Caco-2 (cell line): ENCODE measurements at regions not wholly inside any gene's neighbourhood (a gene's known extent, or its start where the extent isn't known, plus 50 kb on each side); places are given as distances from the start of the nearest gene placed in this dataset.

Experiments used
- BruUV-seq: library from RNA; stranded (reverse); fragments of 400-500 nt; replicated peaks from 2 replicates; lab custom pipeline; 2021; lab: Mats Ljungman, UMichigan
- CTCF ChIA-PET: fragments of 300-600 bp; sonication (Branson Sonifier 250); formaldehyde crosslinking; loops from one replicate; lab custom pipeline; 2022; ENCODE audit warnings: antibody characterized with exemption; lab: Charles Lee
- POLR2A ChIA-PET: fragments of 300-600 bp; sonication (Branson Sonifier 250); formaldehyde crosslinking; loops from one replicate; lab custom pipeline; 2022; ENCODE audit warnings: antibody characterized with exemption; lab: Charles Lee
- DNase-seq, 2 experiments: peaks; one replicate each; pipeline versions ENCODE4 v3.0.0 to v3.0.0-alpha.2; 2020 to 2022
- H3K27me3 ChIP-seq: replicated peaks from 2 replicates; pipeline ENCODE4 v1.6.0; 2011; ENCODE audit warnings: low read length; ENCODE audit not compliant: control insufficient read depth, insufficient read depth
- H3K36me3 ChIP-seq: 2 replicates; pipeline ENCODE4 v1.5.1; 2011; ENCODE audit warnings: low read length; ENCODE audit not compliant: control insufficient read depth, insufficient read depth
- H3K4me1 ChIP-seq: fragments of 250-450 bp; sonication (Bioruptor Pico); 2 replicates; pipeline ENCODE4 v1.5.1; 2020; ENCODE audit warnings: mild to moderate bottlenecking
- H3K4me3 ChIP-seq: 2 replicates; pipeline ENCODE4 v1.5.1; 2011; ENCODE audit warnings: low read depth, mild to moderate bottlenecking, control low read depth, low read length
- H3K9me3 ChIP-seq: fragments of 250-450 bp; sonication (Bioruptor Pico); 2 replicates; pipeline ENCODE4 v1.5.1; 2020; ENCODE audit warnings: mild to moderate bottlenecking, moderate library complexity
- H3K27ac Mint-ChIP-seq: one replicate; pipeline ENCODE4 v1.8.0; 2022; ENCODE audit warnings: mixed read lengths; ENCODE audit not compliant: unreplicated experiment
- H3K27me3 Mint-ChIP-seq: one replicate; pipeline ENCODE4 v1.8.0; 2022; ENCODE audit warnings: mixed read lengths; ENCODE audit not compliant: insufficient read depth, unreplicated experiment
- H3K36me3 Mint-ChIP-seq: one replicate; pipeline ENCODE4 v1.8.0; 2022; ENCODE audit warnings: mild to moderate bottlenecking, mixed read lengths; ENCODE audit not compliant: insufficient read depth, unreplicated experiment
- H3K4me1 Mint-ChIP-seq: one replicate; pipeline ENCODE4 v1.8.0; 2022; ENCODE audit warnings: low read depth, mixed read lengths; ENCODE audit not compliant: unreplicated experiment
- H3K4me3 Mint-ChIP-seq: one replicate; pipeline ENCODE4 v1.8.0; 2022; ENCODE audit warnings: mild to moderate bottlenecking, moderate library complexity, mixed read lengths; ENCODE audit not compliant: unreplicated experiment
- H3K9me3 Mint-ChIP-seq: one replicate; pipeline ENCODE4 v1.8.0; 2022; ENCODE audit warnings: mixed read lengths; ENCODE audit not compliant: unreplicated experiment
- intact Hi-C: fragments of 100-400 bp; cut with micrococcal nuclease; formaldehyde crosslinking; loops from one replicate; pipeline ENCODE4 v1.10.0; 2022; ENCODE audit not compliant: unreplicated experiment
- TF ChIP-seq, protein P1 (sequence below), 2 experiments: fragments of 200-600 bp in 1 of 2; IDR thresholded peaks; 1 replicate in 1 of 2; 2 replicates in 1 of 2; pipeline versions ENCODE4 v1.5.1 to v1.8.0; 2011 to 2022; ENCODE audit warnings: antibody characterized with exemption in 1 of 2, control low read depth in 1 of 2, inconsistent platforms in 1 of 2, low read depth in 1 of 2, low read length in 1 of 2, mild to moderate bottlenecking in 1 of 2, moderate library complexity in 1 of 2; ENCODE audit not compliant: insufficient read depth in 1 of 2, severe bottlenecking in 1 of 2, unreplicated experiment in 1 of 2

GRCh38 chr6:156419594-156419993, 357.6 kb upstream of the ARID1B start:
- Histone ChIP-seq H3K4me1 (peaks cover 9% of the 10 kb centered on the region), H3K9me3 (no peaks in the 10 kb centered on the region), H3K4me3 (no peak overlapping the region), H3K27me3 (no peaks in the 10 kb centered on the region), H3K36me3 (no peaks in the 10 kb centered on the region; the same call in 1 of the 2 replicates)
- H3K9me3 Mint-ChIP-seq, result peaks cover 38% of the 10 kb centered on the region
- no peaks in the 10 kb centered on the region for H3K27me3 Mint-ChIP-seq
- POLR2A ChIA-PET, result no interaction called here
- intact Hi-C loops, result no loop called here
- BruUV-seq, result no TSS peak
- CTCF ChIA-PET, result no interaction called here
- DNase-seq, result no peak
- H3K4me1 Mint-ChIP-seq, result peaks cover 16% of the 10 kb centered on the region
- H3K4me3 Mint-ChIP-seq, result no peak overlapping the region
- TF ChIP-seq, protein P1, sequence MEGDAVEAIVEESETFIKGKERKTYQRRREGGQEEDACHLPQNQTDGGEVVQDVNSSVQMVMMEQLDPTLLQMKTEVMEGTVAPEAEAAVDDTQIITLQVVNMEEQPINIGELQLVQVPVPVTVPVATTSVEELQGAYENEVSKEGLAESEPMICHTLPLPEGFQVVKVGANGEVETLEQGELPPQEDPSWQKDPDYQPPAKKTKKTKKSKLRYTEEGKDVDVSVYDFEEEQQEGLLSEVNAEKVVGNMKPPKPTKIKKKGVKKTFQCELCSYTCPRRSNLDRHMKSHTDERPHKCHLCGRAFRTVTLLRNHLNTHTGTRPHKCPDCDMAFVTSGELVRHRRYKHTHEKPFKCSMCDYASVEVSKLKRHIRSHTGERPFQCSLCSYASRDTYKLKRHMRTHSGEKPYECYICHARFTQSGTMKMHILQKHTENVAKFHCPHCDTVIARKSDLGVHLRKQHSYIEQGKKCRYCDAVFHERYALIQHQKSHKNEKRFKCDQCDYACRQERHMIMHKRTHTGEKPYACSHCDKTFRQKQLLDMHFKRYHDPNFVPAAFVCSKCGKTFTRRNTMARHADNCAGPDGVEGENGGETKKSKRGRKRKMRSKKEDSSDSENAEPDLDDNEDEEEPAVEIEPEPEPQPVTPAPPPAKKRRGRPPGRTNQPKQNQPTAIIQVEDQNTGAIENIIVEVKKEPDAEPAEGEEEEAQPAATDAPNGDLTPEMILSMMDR (IDR thresholded peaks at IDR 0.05; ENCODE audit: insufficient read depth in 1 of 2, low read depth in 1 of 2, low read length in 1 of 2, severe bottlenecking in 1 of 2, unreplicated experiment in 1 of 2), result no peak
- no peaks in the 10 kb centered on the region for H3K36me3 Mint-ChIP-seq
- no peak overlapping the region for H3K27ac Mint-ChIP-seq

DNA sequence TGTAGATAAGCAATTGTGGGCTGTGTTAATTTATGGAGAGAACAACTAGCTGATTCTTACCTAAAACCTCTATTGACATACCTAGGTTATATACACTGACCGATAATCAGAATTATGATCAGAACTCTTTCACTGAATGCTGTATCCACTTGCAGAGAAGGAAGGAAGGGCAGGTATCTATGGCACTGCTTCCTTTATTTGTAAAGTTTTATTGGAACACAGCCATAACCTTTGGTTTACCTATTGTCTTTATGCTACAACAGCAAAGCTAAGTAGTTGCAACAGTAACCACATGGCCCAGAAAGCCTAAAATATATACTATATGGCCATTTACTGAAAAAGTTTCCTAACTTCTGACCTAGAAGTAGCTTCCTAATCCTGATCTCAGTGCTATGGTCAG, 358.9 kb upstream of the ARID1B start:
- no peak for DNase-seq
- H3K9me3 ChIP-seq, result no peaks in the 10 kb centered on the region
- Mint-ChIP-seq H3K27me3 (no peaks in the 10 kb centered on the region), H3K27ac (no peak overlapping the region), H3K4me1 (peaks cover 16% of the 10 kb centered on the region), H3K36me3 (no peaks in the 10 kb centered on the region), H3K4me3 (no peak overlapping the region), H3K9me3 (peaks cover 25% of the 10 kb centered on the region)
- ChIA-PET CTCF (no interaction called here), POLR2A (no interaction called here)
- TF ChIP-seq, protein P1 (IDR thresholded peaks at IDR 0.05; ENCODE audit: insufficient read depth in 1 of 2, low read depth in 1 of 2, low read length in 1 of 2, severe bottlenecking in 1 of 2, unreplicated experiment in 1 of 2), result no peak
- no TSS peak for BruUV-seq
- H3K4me3 ChIP-seq, result no peak overlapping the region
- intact Hi-C loops, result no loop called here
- H3K27me3 ChIP-seq, result no peaks in the 10 kb centered on the region
- H3K4me1 ChIP-seq, result peaks cover 9% of the 10 kb centered on the region
- no peaks in the 10 kb centered on the region; the same call in 1 of the 2 replicates for H3K36me3 ChIP-seq

DNA sequence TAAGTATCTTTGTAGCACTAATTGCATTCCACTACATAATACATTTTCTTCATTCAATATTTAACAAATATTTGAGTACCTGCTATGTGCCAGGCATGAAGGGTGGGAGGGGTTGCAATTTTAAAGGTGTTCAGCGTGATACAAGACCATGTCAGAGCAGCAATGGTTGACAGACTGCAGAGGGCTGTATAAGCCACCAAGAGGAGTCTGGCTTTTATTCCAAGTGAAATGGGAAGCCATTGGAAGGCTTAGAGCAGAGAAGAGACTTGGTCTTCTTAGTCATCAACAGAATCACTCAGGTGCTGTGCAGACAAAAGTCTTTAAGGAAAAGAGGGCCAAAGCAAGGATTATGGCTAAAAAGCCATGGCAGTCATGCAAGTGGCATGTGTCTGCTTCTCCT, 360.8 kb upstream of the ARID1B start:
- peaks cover 6% of the 10 kb centered on the region for H3K4me1 Mint-ChIP-seq
- intact Hi-C loops, result no loop called here
- no peak for DNase-seq
- ChIA-PET CTCF (no interaction called here), POLR2A (no interaction called here)
- H3K4me3 ChIP-seq, result no peak overlapping the region
- H3K27ac Mint-ChIP-seq, result no peak overlapping the region
- no peak overlapping the region for H3K4me3 Mint-ChIP-seq
- BruUV-seq, result no TSS peak
- peaks cover 4% of the 10 kb centered on the region; the same call in 1 of the 2 replicates for H3K9me3 ChIP-seq
- no peaks in the 10 kb centered on the region for H3K36me3 Mint-ChIP-seq
- no peaks in the 10 kb centered on the region for H3K4me1 ChIP-seq
- H3K27me3 Mint-ChIP-seq, result no peaks in the 10 kb centered on the region
- TF ChIP-seq, protein P1 (IDR thresholded peaks at IDR 0.05; ENCODE audit: insufficient read depth in 1 of 2, low read depth in 1 of 2, low read length in 1 of 2, severe bottlenecking in 1 of 2, unreplicated experiment in 1 of 2), result no peak
- H3K9me3 Mint-ChIP-seq, result peaks cover 8% of the 10 kb centered on the region
- no peaks in the 10 kb centered on the region for H3K36me3 ChIP-seq
- no peaks in the 10 kb centered on the region for H3K27me3 ChIP-seq
